OCI-LY3 (cell line): ENCODE measurements at regions not wholly inside any gene's neighbourhood (a gene's known extent, or its start where the extent isn't known, plus 50 kb on each side); places are given as distances from the start of the nearest gene placed in this dataset.

ENCODE experiments used
- CTCF ChIP-seq: fragments of 200-600, 300-600 bp; sonication (generic); IDR thresholded peaks from 2 replicates; pipeline ENCODE4 v1.5.1; 2014; ENCODE audit warnings: antibody characterized with exemption, low read length, low read depth
- EZH2phosphoT487 ChIP-seq: fragments of 200-600 bp; shearing (Covaris generic); IDR thresholded peaks from 2 replicates; pipeline ENCODE4 v1.6.1; 2018; ENCODE audit warnings: antibody characterized with exemption, mixed run types, low read depth

GRCh38 chr3:187838016-187838540, 92.8 kb upstream of the BCL6 start:
- TF ChIP-seq CTCF (no peak), EZH2phosphoT487 (no peak)
